CD4-positive, alpha-beta T cell (primary cell): ENCODE measurements at regions not wholly inside any gene's neighbourhood (a gene's known extent, or its start where the extent isn't known, plus 50 kb on each side); places are given as distances from the start of the nearest gene placed in this dataset.

ENCODE experiments used
- ATAC-seq: fragments of 200-7000 bp; cut with Tn5 transposase; one replicate; pipeline ENCODE4 v1.10.0; 2022; ENCODE audit warnings: mild to moderate bottlenecking; ENCODE audit not compliant: poor library complexity
- CTCF ChIA-PET: fragments of 350-600 bp; sonication (Branson Sonifier 250); formaldehyde crosslinking; loops from one replicate; lab custom pipeline; 2021; ENCODE audit warnings: antibody characterized with exemption, inconsistent platforms; lab: Charles Lee
- POLR2A ChIA-PET: fragments of 350-600 bp; sonication (Branson Sonifier 250); formaldehyde crosslinking; loops from one replicate; lab custom pipeline; 2021; ENCODE audit warnings: antibody characterized with exemption, inconsistent platforms; lab: Charles Lee
- DNase-seq, 14 experiments: peaks; one replicate each; pipeline ENCODE4 v3.0.0-alpha.2; 2013 to 2020; ENCODE audit warnings: mixed read lengths in 2 of 14
- H3K27ac ChIP-seq, 2 donors: one replicate each; pipeline versions ENCODE4 v1.5.1 to v1.7.0; 2013; ENCODE audit warnings: low read length in 2 of 2, low read depth in 1 of 2, mild to moderate bottlenecking in 1 of 2
- H3K27me3 ChIP-seq, 2 experiments: 1 replicate in 1 of 2; 2 replicates in 1 of 2; pipeline versions ENCODE4 v1.6.1 to v1.7.0; 2013; ENCODE audit warnings: low read length in 2 of 2, control low read depth in 1 of 2, mild to moderate bottlenecking in 1 of 2, moderate library complexity in 1 of 2; ENCODE audit not compliant: insufficient read depth in 2 of 2, control insufficient read depth in 1 of 2
- H3K36me3 ChIP-seq: one replicate; pipeline ENCODE4 v1.6.1; 2013; ENCODE audit warnings: low read length, control low read depth; ENCODE audit not compliant: insufficient read depth
- H3K4me1 ChIP-seq: one replicate; pipeline ENCODE4 v1.6.1; 2013; ENCODE audit warnings: low read length, control low read depth; ENCODE audit not compliant: insufficient read depth
- H3K4me3 ChIP-seq: one replicate; pipeline ENCODE4 v1.5.1; 2013; ENCODE audit warnings: mild to moderate bottlenecking, low read length, moderate library complexity
- H3K9me3 ChIP-seq, 2 experiments: 1 replicate in 1 of 2; 2 replicates in 1 of 2; pipeline versions ENCODE4 v1.6.1 to v1.7.0; 2013; ENCODE audit warnings: low read length in 2 of 2, mild to moderate bottlenecking in 2 of 2, control low read depth in 1 of 2, moderate library complexity in 1 of 2; ENCODE audit not compliant: control insufficient read depth in 1 of 2, insufficient read depth in 1 of 2
- H3K27ac Mint-ChIP-seq: one replicate; pipeline ENCODE4 v1.8.0; 2020; ENCODE audit warnings: mixed read lengths
- H3K27me3 Mint-ChIP-seq: one replicate; pipeline ENCODE4 v1.8.0; 2021; ENCODE audit warnings: mixed read lengths
- H3K36me3 Mint-ChIP-seq: one replicate; pipeline ENCODE4 v1.8.0; 2021; ENCODE audit warnings: low read depth, mixed read lengths
- H3K4me1 Mint-ChIP-seq: one replicate; pipeline ENCODE4 v1.8.0; 2021; ENCODE audit warnings: low read depth, mixed read lengths
- H3K4me3 Mint-ChIP-seq: one replicate; pipeline ENCODE4 v1.8.0; 2020; ENCODE audit warnings: mild to moderate bottlenecking, mixed read lengths
- H3K9me3 Mint-ChIP-seq: one replicate; pipeline ENCODE4 v1.8.0; 2020; ENCODE audit warnings: mixed read lengths
- CTCF ChIP-seq: fragments of 200-600 bp; IDR thresholded peaks from one replicate; pipeline ENCODE4 v1.8.0; 2022; ENCODE audit warnings: antibody characterized with exemption, mild to moderate bottlenecking
- intact Hi-C, 2 experiments: fragments of 100-400 bp; cut with DNase I in 1 of 2; cut with micrococcal nuclease in 1 of 2; formaldehyde crosslinking; loops; one replicate each; pipeline versions ENCODE4 v1.15.1 to v1.9.0; 2023 to 2025; cut with DNase I, micrococcal nuclease

DNA sequence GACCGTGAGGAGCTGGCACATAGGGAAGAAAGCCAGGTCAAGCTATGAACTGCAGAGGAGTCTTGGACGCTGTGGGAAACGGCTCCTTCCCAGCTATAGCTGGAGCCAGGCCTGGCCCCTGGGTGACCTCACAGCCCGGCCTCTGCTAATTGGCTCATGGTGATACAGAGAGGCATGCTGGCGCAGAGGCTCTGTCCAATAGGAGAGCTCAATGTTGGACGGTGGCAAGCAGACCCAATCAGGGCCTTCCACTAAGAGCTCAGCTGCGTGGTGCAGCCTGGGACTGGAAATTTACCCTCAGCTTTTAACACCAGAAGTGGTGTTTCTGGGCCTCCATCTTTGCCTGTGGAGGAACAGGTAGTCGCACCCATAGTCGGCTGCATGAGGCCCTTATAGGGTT is 64.4 kb upstream of the GRHL3 start:
- H3K27ac ChIP-seq: no peak overlapping the region
- H3K27me3 ChIP-seq: no peaks in the 10 kb centered on the region
- H3K4me1 Mint-ChIP-seq: no peaks in the 10 kb centered on the region
- no peak for DNase-seq
- no peaks in the 10 kb centered on the region for H3K9me3 Mint-ChIP-seq
- intact Hi-C loops: no loop called here
- POLR2A ChIA-PET: no interaction called here
- no peak overlapping the region for H3K4me3 ChIP-seq
- H3K27me3 Mint-ChIP-seq: no peaks in the 10 kb centered on the region
- no peak overlapping the region for H3K27ac Mint-ChIP-seq
- CTCF ChIA-PET: no interaction called here
- H3K9me3 ChIP-seq: no peaks in the 10 kb centered on the region
- no peaks in the 10 kb centered on the region for H3K36me3 Mint-ChIP-seq
- no peaks in the 10 kb centered on the region for H3K4me1 ChIP-seq
- no peak for ATAC-seq
- no peak overlapping the region for H3K4me3 Mint-ChIP-seq
- TF ChIP-seq CTCF: no peak
- H3K36me3 ChIP-seq: no peaks in the 10 kb centered on the region

GRCh38 chr1:24253571-24253970 is 65.6 kb upstream of the GRHL3 start:
- no peak for ATAC-seq
- H3K4me3 ChIP-seq: no peak overlapping the region
- no peaks in the 10 kb centered on the region for H3K36me3 ChIP-seq
- no peaks in the 10 kb centered on the region for H3K4me1 Mint-ChIP-seq
- no peak for DNase-seq
- intact Hi-C loops: loop anchor here in 1 of 2 experiments (2.0 kb wide), 1 partner anchor 43 kb away; no protein-coding TSS in a partner anchor
- H3K27ac ChIP-seq: no peak overlapping the region
- H3K27me3 ChIP-seq: no peaks in the 10 kb centered on the region
- ChIA-PET CTCF (no interaction called here), POLR2A (no interaction called here)
- no peaks in the 10 kb centered on the region for H3K4me1 ChIP-seq
- H3K9me3 ChIP-seq: no peaks in the 10 kb centered on the region
- no peaks in the 10 kb centered on the region for H3K9me3 Mint-ChIP-seq
- TF ChIP-seq CTCF: no peak
- no peaks in the 10 kb centered on the region for H3K27me3 Mint-ChIP-seq
- no peak overlapping the region for H3K27ac Mint-ChIP-seq
- H3K4me3 Mint-ChIP-seq: no peak overlapping the region
- H3K36me3 Mint-ChIP-seq: no peaks in the 10 kb centered on the region

DNA sequence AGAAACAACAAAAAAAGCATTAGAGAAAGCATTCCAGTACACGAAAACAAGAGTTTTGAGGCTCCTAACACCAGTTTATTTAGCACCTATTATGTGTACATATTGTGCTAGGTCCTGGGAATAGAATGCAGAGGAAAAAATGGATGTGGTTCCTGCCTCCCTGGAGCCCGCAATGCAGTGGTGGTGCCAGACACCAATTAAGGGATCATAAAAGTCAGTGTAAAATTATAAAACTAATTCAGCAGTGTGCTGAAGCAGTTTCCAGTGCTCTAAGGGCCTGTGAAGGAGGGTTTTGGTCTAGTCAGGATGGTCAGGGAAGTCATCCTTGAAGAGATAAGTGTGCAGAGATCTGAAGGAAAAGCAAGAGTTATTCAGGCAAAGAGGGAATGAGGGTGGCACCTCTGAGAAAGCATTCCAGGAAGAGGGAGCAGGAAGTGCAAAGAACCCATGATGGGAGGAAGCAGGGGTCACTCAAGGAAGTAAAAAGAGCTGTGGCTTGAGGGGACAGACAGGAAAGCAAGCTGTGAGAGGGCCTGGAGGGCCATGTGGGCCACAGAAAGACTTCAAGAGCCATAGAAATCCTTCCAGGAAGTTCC is 65.2 kb upstream of the IFNLR1 start:
- Histone ChIP-seq H3K4me3 (no peak overlapping the region), H3K27ac (no peak overlapping the region), H3K27me3 (no peaks in the 10 kb centered on the region), H3K36me3 (no peaks in the 10 kb centered on the region), H3K4me1 (no peaks in the 10 kb centered on the region), H3K9me3 (no peaks in the 10 kb centered on the region)
- DNase-seq (no peak), ATAC-seq (no peak)
- Mint-ChIP-seq H3K36me3 (no peaks in the 10 kb centered on the region), H3K4me3 (no peak overlapping the region), H3K9me3 (no peaks in the 10 kb centered on the region), H3K4me1 (no peaks in the 10 kb centered on the region), H3K27me3 (no peaks in the 10 kb centered on the region), H3K27ac (no peak overlapping the region)
- ChIA-PET CTCF (interaction anchor here (0.5 kb wide), 1 partner anchor 118 kb away, joined by 3 read pairs; no protein-coding TSS in a partner anchor), POLR2A (no interaction called here)
- TF ChIP-seq CTCF: no peak
- intact Hi-C loops: loop anchor here in 1 of 2 experiments (2.0 kb wide), 1 partner anchor 41 kb away; no protein-coding TSS in a partner anchor
